Glomerular visceral epithelial cell (primary cell): ENCODE measurements at regions not wholly inside any gene's neighbourhood (a gene's known extent, or its start where the extent isn't known, plus 50 kb on each side); places are given as distances from the start of the nearest gene placed in this dataset.

Source experiments
- DNase-seq: peaks from one replicate; pipeline ENCODE4 v3.0.0-alpha.2; 2016; ENCODE audit errors: extremely low spot score

DNA sequence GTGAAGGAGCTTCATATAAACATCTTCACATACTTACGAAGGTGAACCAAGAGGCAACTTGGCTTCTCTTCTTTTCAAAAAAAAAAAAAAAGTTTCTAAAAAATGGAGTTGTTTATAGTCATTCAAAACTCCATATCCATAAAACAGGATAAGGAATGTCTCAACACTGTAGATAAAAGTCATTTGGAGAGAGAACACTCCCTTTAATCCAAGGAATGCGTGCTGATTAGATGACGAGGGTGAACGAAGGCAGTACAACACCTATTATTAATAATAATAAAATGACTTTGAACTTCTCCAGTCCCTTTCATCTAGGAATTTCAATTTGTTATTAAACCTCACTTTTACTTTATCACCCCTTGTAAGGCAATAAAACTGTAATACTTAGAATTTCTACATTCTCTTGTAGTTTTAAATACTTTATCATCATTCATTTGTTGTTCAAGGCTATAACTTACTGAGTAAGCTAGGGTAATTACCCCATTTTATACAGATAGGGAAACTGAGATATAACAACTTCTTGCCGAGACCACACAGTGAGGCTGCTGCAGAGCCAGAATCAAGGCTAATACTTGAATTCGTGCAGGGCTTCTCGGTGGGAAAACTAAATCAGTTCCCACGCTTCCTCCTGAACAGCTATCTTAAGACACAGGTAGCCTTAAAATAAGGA, 377.1 kb downstream of the EFNA5 start:
- DNase-seq: no peak

DNA sequence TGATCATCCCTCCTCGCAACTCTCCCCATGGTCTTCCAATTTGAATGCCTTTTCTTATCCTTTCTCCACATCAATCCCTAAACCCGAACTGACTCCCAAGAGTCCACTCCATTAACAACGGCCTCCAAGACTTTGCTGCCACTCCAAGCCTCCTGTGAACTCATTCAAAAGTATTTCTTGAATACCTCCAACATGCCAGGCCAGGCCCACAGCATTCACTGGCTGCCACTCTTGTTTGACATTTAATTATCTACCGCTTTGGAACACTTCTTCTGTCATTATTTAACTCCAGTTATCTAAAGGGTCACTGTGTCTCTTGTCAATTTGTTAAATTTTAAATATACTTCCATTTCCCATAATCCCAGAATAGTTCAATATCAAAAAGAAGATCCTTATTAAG, 378.9 kb downstream of the EFNA5 start:
- no peak for DNase-seq

DNA sequence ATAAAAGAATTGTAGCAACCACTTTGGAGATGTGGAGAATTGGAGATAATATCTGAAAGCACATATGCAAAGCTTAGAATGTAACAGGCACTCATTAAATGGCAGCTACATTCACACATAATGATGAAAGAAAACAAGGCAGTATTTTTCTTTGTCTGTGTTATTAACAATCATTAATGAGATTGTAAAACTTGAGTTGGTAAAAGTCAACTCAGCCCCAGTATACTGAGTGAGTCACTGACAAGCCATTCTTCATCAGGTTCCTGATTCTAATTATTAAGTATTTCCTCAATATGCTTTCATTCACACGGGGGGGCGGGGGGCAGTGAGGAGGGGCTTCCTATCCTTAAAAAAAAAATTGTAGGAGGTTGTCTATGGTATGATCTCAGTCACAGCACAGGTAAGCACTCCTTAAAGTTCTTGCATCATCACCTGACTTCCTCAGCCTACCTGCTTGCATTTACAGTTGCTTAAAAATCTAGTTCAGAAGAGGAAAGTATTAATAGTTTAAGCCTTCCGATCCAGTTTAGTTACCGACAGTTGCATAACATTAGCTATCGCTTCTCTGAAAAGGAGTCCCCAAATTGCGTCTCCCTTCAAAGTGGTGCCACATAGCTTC, 379.8 kb downstream of the EFNA5 start:
- DNase-seq: no peak

GRCh38 chr5:107289030-107289714, 381.6 kb downstream of the EFNA5 start:
- peak; percentile 9 for DNase-seq

GRCh38 chr5:107286447-107287098, 384.2 kb downstream of the EFNA5 start:
- DNase-seq: no peak

DNA sequence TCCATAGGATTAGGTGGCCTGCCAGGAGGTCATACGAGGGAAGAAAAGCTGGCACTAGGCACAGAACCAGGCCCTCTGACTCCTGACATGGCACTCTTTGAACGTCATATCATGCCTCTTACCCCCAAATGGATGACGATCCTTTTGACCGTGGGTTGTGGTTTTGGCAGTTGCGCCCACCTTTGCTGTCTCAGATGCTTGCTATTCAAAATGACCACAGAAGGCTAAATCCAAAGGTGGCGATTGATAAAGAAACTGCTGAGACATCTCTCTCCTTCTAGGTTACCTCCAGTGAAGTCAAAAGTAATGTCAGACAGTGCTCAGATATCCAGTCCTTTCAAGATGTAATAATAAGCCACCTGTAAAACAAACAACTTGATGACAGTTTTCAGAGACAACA, 385.0 kb downstream of the EFNA5 start:
- peak; percentile 52 for DNase-seq

GRCh38 chr5:107284822-107285525, 385.8 kb downstream of the EFNA5 start:
- peak; percentile 43 for DNase-seq

DNA sequence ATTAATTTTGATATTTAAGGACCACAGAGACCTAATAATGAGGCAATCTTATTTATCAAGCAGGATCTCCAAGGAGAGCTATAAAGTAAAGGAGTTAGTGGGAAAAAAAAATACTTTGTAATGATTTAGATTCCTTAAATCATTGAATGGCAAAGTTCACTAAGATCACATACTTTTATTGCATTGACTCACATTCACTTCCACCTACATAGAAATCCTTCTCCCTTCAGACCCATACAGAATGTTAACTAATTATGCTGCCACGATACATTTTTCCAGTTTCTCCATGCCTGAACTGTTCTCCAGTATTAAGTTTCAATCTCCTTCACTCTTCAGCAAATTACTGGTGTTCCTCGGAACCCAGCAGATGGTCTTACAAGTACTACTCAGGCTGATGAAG, 388.7 kb downstream of the EFNA5 start:
- peak; percentile 16 for DNase-seq

GRCh38 chr5:107278774-107279173, 392.0 kb downstream of the EFNA5 start:
- no peak for DNase-seq

- no peak for DNase-seq
Measured at GRCh38 chr5:107277485-107278125, 393.1 kb downstream of the EFNA5 start.

GRCh38 chr5:107275333-107275732, 395.4 kb downstream of the EFNA5 start:
- no peak for DNase-seq

DNA sequence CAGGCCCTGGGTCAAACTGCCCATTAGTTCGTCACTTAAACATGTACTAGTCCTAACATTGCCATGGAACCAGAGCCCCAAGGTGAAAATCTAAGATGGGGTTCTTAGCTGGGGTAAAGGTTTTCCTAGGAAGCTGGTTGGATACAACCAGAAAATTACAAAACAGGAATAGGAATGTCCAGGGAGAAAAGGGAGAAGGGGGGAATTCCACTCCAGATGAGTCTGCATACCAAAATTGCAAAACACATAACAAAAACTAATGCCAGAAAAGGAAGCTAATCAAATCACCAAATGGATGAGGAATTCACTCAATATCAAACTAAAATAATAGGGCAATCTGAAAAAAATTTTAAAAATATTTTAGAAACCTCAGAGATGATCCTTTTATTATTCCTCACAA, 396.2 kb downstream of the EFNA5 start:
- no peak for DNase-seq

GRCh38 chr5:107272954-107273353, 397.8 kb downstream of the EFNA5 start:
- DNase-seq: peak; percentile 17

- DNase-seq: no peak
Measured at GRCh38 chr5:107272509-107272908, 398.2 kb downstream of the EFNA5 start.

GRCh38 chr5:107271682-107272350, 398.9 kb downstream of the EFNA5 start:
- no peak for DNase-seq

- no peak for DNase-seq
Measured at GRCh38 chr5:107270561-107270960, 400.2 kb downstream of the EFNA5 start.

DNA sequence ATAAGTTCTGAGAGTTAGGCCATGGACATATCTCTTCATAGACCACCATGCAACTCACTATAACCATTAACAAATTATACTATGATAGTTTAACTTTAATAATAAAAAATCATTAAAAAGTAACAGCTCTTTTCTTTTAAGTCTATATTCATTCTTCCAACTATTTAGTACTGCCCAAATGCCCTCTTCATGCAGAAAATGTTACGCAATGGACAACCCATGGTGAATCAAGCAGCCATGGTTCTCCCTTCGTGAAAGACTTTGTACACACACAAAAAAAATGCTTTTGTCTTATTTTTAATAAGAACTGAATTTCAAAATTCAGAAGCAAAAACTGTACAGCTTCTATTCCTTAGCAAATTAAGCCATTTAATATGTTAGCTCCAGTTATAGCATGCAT, 401.1 kb downstream of the EFNA5 start:
- no peak for DNase-seq

DNA sequence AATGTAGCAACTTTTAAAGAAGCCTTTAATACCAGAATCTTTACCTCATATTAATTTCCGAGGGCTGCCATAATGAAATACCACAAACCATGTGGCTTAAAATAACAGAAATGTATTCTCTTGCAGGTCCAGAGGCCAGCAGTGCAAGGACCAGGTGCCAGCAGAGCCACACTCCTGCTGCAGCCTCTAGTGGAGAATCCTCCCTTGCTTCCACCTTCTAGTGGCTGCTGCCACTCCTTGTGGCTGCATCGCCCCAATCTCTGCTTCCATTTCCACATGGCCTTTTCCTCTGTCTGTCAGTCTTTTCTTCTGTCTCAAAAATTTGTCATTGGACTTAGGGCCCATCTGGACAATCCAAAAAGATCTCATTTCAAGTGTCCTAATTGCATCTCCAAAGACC, 401.5 kb downstream of the EFNA5 start:
- DNase-seq: no peak

DNA sequence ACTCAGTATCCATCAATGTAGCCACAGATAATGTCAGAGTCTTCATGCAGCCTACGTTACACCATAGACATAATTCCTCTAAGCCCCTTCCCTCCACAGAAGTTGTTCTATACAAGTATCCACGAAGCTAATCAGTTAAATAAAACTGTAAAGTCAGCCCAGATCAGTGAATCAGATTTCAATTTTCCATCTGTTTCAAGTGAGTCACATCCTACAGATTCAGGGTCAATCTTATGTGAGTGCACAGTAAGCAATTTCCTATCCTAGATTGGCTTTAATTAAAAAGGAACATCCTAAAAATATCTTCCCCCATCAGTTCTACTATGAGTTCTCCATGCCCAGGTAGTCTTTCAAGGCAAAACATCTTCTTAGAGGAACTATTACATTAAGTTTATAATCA, 402.5 kb downstream of the EFNA5 start:
- no peak for DNase-seq

DNA sequence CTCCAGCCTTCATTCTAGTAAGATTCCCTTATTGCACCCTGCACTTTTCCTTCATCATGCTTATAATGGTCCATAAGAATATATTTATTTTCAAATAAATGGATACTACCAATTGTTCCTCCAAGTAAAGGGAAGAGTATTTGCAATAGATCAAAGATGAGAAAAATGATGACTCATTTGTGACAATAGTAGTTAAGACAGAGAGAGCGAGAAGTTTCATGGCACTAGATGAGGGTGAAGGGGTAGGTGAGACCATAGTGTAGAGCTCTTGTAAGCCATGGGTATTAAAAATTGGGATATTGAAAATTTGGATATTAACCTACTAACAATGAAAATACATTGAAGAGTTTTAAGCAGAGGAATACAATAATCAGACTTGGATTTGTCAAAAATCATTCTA, 404.6 kb downstream of the EFNA5 start:
- DNase-seq: no peak

GRCh38 chr5:107265193-107265592, 405.5 kb downstream of the EFNA5 start:
- DNase-seq: no peak
